Stimulated activated memory B cell treated with anti-CD40 and anti-IgM and Interleukin-4, amounts not matched to agents 10 μg/mL and 1 μg/mL and 100 μg/mL, for 72 hours (primary cell): ENCODE measurements at regions not wholly inside any gene's neighbourhood (a gene's known extent, or its start where the extent isn't known, plus 50 kb on each side); places are given as distances from the start of the nearest gene placed in this dataset.

ENCODE experiments used
- ATAC-seq: fragments of 150-1000 bp; cut with Tn5 transposase; 2 replicates; pipeline ENCODE4 v1.10.0; 2021
- H3K27ac Mint-ChIP-seq: one replicate; pipeline ENCODE4 v1.8.0; 2022; ENCODE audit warnings: mild to moderate bottlenecking, mixed read lengths
- H3K27me3 Mint-ChIP-seq: one replicate; pipeline ENCODE4 v1.8.0; 2022; ENCODE audit warnings: mixed read lengths
- H3K36me3 Mint-ChIP-seq: one replicate; pipeline ENCODE4 v1.8.0; 2022; ENCODE audit warnings: mixed read lengths
- H3K4me1 Mint-ChIP-seq: one replicate; pipeline ENCODE4 v1.8.0; 2022; ENCODE audit warnings: mixed read lengths
- H3K4me3 Mint-ChIP-seq: one replicate; pipeline ENCODE4 v1.8.0; 2022; ENCODE audit warnings: mild to moderate bottlenecking, moderate library complexity, mixed read lengths
- H3K9me3 Mint-ChIP-seq: one replicate; pipeline ENCODE4 v1.8.0; 2022; ENCODE audit warnings: mixed read lengths

DNA sequence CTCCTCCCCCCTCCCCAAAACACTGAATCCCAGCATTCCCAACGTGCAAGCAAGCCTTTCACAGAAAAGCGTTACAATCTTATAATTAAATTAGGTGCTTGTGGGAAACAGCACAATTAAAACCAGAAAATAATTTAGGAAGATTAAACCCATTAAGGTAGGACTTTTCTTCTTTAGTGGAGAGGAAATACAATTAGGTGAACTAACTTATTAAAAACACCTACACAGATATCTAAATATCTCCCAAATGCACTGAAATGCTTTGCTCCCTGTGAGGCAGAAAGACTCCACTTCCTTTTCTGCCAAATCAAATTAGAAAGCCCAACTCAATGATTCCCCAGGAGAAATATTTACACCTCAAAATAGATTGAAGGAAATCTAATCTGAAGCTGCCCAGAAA lies 60.9 kb upstream of the ETS2 start:
- Mint-ChIP-seq H3K4me1 (peaks cover 7% of the 10 kb centered on the region), H3K9me3 (peaks cover 3% of the 10 kb centered on the region), H3K27me3 (peaks cover 34% of the 10 kb centered on the region), H3K4me3 (no peak overlapping the region), H3K27ac (no peak overlapping the region), H3K36me3 (no peaks in the 10 kb centered on the region)
- ATAC-seq = no peak

DNA sequence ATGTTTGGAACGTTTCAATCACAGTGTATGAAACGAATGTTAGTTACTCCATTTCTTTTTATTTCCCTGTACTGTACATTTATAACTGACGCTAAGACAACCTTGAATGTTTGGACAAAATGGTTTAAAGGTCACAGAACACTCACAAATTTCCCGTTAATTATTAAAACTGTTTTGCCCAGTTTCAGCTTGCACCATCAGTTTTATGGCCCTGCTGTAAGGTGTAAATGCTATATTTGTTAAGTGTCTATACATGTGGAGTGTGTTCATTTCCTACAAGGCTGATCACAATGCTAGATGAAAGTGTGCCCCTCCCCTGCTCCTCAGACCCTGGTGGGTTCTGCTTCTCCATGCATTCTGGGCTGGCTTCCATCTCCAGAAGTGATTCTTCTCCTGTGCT lies 57.9 kb upstream of the ETS2 start:
- Mint-ChIP-seq H3K4me3 (no peak overlapping the region), H3K9me3 (peaks cover 3% of the 10 kb centered on the region), H3K36me3 (no peaks in the 10 kb centered on the region), H3K27ac (no peak overlapping the region), H3K27me3 (peaks cover 57% of the 10 kb centered on the region), H3K4me1 (no peaks in the 10 kb centered on the region)
- no peak for ATAC-seq

DNA sequence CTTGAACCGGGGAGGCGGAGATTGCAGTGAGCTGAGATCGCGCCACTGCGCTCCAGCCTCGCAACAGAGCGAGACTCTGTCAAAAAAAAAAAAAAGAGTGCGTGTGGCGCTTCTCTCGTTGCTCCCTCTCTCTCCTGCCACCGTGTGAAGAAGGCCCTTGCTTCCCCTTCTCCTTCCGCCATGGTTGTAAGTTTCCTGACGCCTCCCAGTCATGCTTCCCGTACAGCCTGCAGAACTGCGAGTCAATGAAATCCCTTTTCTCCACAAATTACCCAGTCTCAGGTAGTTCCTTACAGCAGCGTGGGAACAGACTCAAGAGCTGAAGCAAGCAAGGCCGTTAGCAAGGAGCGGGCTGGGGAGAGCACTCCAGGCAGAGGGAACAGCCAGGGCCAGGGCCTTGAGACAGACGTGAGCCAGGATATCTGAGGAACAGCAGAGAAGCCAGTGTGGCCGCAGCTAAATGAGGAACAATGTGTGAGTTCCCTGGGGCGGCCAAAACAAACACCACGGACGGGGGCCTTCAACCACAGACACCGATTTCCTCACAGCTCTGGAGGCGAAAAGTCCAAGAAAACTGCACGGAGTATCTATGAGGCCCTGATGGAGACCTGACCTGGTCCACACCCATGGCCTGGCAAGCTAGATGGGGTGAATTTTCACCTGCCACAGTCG lies 54.2 kb upstream of the ETS2 start:
- Mint-ChIP-seq H3K27ac (no peak overlapping the region), H3K4me3 (no peak overlapping the region), H3K36me3 (no peaks in the 10 kb centered on the region), H3K27me3 (peaks cover 62% of the 10 kb centered on the region), H3K4me1 (peaks cover 6% of the 10 kb centered on the region), H3K9me3 (peaks cover 3% of the 10 kb centered on the region)
- no peak for ATAC-seq

DNA sequence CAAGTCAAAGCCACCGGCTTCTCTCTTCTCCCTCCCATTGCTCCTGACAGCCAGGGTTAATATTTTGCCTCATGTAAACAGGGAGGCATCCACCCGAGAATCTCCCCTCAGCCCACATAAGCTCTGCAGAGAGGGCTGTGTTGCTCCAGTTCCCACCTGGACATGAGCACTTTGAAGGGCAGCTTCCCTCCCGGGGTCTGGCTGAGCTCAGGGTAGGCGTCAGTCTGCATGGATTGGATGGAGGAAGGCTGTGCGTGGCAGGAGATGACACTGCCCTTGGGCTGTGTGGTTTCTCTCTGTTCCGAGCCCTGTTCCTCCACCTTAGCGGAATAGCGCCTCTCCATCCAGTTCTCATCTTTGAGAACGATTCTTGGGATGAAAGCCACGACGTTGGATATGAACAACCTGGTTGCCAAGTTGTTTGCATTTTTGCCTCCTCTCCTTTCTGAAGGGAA lies 53.7 kb upstream of the ETS2 start:
- H3K27ac Mint-ChIP-seq = no peak overlapping the region
- ATAC-seq = no peak
- H3K4me3 Mint-ChIP-seq = no peak overlapping the region
- H3K9me3 Mint-ChIP-seq = no peaks in the 10 kb centered on the region
- H3K36me3 Mint-ChIP-seq = no peaks in the 10 kb centered on the region
- peaks cover 56% of the 10 kb centered on the region for H3K27me3 Mint-ChIP-seq
- H3K4me1 Mint-ChIP-seq = peaks cover 6% of the 10 kb centered on the region

DNA sequence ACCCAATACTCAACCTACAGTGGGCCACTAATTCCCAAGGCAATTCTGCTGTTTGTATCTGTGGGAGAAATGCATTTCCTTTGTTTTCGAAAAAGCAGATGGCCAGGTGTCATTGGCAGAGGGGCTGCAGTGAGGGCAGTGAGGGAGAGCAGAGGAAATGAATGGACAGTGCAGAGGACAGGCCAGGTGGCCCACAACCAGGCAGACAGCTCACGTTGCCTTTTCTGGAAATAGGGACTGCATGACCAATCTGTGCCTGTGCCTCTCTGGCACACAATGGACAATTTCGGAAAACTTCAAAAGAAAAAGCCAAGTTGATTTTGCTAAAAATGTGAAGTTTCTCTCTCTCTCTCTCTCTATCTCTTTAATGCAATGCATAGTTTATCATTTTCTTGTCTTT lies 52.6 kb upstream of the ETS2 start:
- ATAC-seq = no peak
- Mint-ChIP-seq H3K36me3 (no peaks in the 10 kb centered on the region), H3K27me3 (peaks cover 47% of the 10 kb centered on the region), H3K9me3 (no peaks in the 10 kb centered on the region), H3K4me3 (no peak overlapping the region), H3K4me1 (peaks cover 6% of the 10 kb centered on the region), H3K27ac (no peak overlapping the region)

DNA sequence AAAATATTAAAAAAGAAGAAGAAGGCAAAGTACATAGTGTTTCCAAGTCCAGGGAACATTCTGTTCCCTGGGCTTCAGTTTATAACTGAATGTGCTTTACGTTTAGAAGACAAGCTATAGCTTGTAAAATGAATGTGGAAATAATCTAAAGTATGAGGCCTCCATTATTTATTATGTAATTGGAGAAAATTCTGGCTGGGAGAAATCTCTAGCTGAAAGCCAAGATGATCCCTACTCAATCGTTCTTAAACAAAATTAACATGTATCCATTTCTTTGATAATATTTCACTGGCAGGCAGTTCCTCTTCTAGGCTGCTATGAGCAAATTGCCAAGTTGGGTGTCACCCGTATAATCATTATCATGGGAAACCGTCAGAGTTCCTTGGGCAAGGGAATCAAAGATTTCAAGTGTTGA lies 52.2 kb upstream of the ETS2 start:
- H3K4me3 Mint-ChIP-seq = no peak overlapping the region
- no peak for ATAC-seq
- peaks cover 6% of the 10 kb centered on the region for H3K4me1 Mint-ChIP-seq
- peaks cover 43% of the 10 kb centered on the region for H3K27me3 Mint-ChIP-seq
- no peaks in the 10 kb centered on the region for H3K9me3 Mint-ChIP-seq
- H3K27ac Mint-ChIP-seq = no peak overlapping the region
- no peaks in the 10 kb centered on the region for H3K36me3 Mint-ChIP-seq
